VCaP (cell line): ENCODE measurements at regions not wholly inside any gene's neighbourhood (a gene's known extent, or its start where the extent isn't known, plus 50 kb on each side); places are given as distances from the start of the nearest gene placed in this dataset.

ENCODE experiments used
- H3K27ac ChIP-seq: fragments of 450-650 bp; 2 replicates; pipeline ENCODE4 v1.5.1; 2017
- CTCF ChIP-seq: fragments of 450-650 bp; conservative IDR thresholded peaks from 2 replicates; pipeline ENCODE4 v1.5.1; 2017; ENCODE audit warnings: mild to moderate bottlenecking, moderate library complexity

GRCh38 chr6:135692426-135692825 is 159.1 kb upstream of the PDE7B start:
- H3K27ac ChIP-seq, result no peak overlapping the region
- TF ChIP-seq CTCF, result no peak

GRCh38 chr6:135693811-135694370 is 157.6 kb upstream of the PDE7B start:
- no peak for TF ChIP-seq CTCF
- H3K27ac ChIP-seq, result no peak overlapping the region

- TF ChIP-seq CTCF, result no peak
- H3K27ac ChIP-seq, result no peak overlapping the region
Measured at GRCh38 chr6:135699705-135700104, 151.8 kb upstream of the PDE7B start.

GRCh38 chr6:135701426-135701825 is 150.1 kb upstream of the PDE7B start:
- H3K27ac ChIP-seq, result no peak overlapping the region
- no peak for TF ChIP-seq CTCF

- TF ChIP-seq CTCF, result no peak
- no peak overlapping the region for H3K27ac ChIP-seq
Measured at GRCh38 chr6:135703007-135703406, 148.5 kb upstream of the PDE7B start.

GRCh38 chr6:135703621-135704020 is 147.9 kb upstream of the PDE7B start:
- H3K27ac ChIP-seq, result no peak overlapping the region

GRCh38 chr6:135707426-135707825 is 144.1 kb upstream of the PDE7B start:
- H3K27ac ChIP-seq, result no peak overlapping the region
- TF ChIP-seq CTCF, result no peak

More at GRCh38 chr6:135703621-135704020, 147.9 kb upstream of the PDE7B start:
- no peak for TF ChIP-seq CTCF
